H9 (cell line): ENCODE measurements at regions not wholly inside any gene's neighbourhood (a gene's known extent, or its start where the extent isn't known, plus 50 kb on each side); places are given as distances from the start of the nearest gene placed in this dataset.

ENCODE experiments used
- DNase-seq: peaks from one replicate; pipeline ENCODE4 v3.0.0-alpha.2; 2017
- H2AFZ ChIP-seq: one replicate; pipeline ENCODE4 v1.6.1; 2013; ENCODE audit warnings: mild to moderate bottlenecking, low read length, control low read depth, moderate library complexity
- H2AK5ac ChIP-seq: 2 replicates; pipeline ENCODE4 v1.6.1; 2013; ENCODE audit warnings: low read length, control low read depth, mixed read lengths; ENCODE audit not compliant: insufficient read length
- H2BK120ac ChIP-seq: one replicate; pipeline ENCODE4 v1.6.1; 2013; ENCODE audit warnings: low read depth, mild to moderate bottlenecking, low read length, control low read depth, inconsistent platforms; ENCODE audit not compliant: poor library complexity, severe bottlenecking
- H2BK12ac ChIP-seq: 2 replicates; pipeline ENCODE4 v1.6.1; 2013; ENCODE audit warnings: low read length, control low read depth, mixed read lengths, low read depth; ENCODE audit not compliant: insufficient read length
- H2BK15ac ChIP-seq: 2 replicates; pipeline ENCODE4 v1.6.1; 2013; ENCODE audit warnings: low read depth, low read length, control low read depth
- H2BK20ac ChIP-seq: one replicate; pipeline ENCODE4 v1.6.1; 2013; ENCODE audit warnings: low read depth, mild to moderate bottlenecking, low read length, control low read depth, inconsistent platforms; ENCODE audit not compliant: poor library complexity, severe bottlenecking
- H2BK5ac ChIP-seq: 2 replicates; pipeline ENCODE4 v1.6.1; 2013; ENCODE audit warnings: low read length, control low read depth, mixed read lengths; ENCODE audit not compliant: insufficient read length
- H3K14ac ChIP-seq: 2 replicates; pipeline ENCODE4 v1.6.1; 2013; ENCODE audit warnings: low read length, control low read depth; ENCODE audit not compliant: insufficient read depth
- H3K18ac ChIP-seq: 2 replicates; pipeline ENCODE4 v1.6.1; 2013; ENCODE audit warnings: low read depth, mild to moderate bottlenecking, mixed read lengths, low read length, control low read depth; ENCODE audit not compliant: insufficient read length
- H3K23ac ChIP-seq: 2 replicates; pipeline ENCODE4 v1.6.1; 2013; ENCODE audit warnings: low read length, control low read depth, mixed read lengths, low read depth; ENCODE audit not compliant: insufficient read length
- H3K23me2 ChIP-seq: 2 replicates; pipeline ENCODE4 v1.6.1; 2013; ENCODE audit warnings: low read depth, mild to moderate bottlenecking, mixed read lengths, low read length, control low read depth; ENCODE audit not compliant: insufficient read length, poor library complexity, severe bottlenecking
- H3K27ac ChIP-seq: 2 replicates; pipeline ENCODE4 v1.5.1; 2013; ENCODE audit warnings: low read length, control low read depth, mixed read lengths, low read depth; ENCODE audit not compliant: insufficient read length
- H3K27me3 ChIP-seq: 2 replicates; pipeline ENCODE4 v1.6.1; 2013; ENCODE audit warnings: low read length, control low read depth, inconsistent platforms; ENCODE audit not compliant: insufficient read depth
- H3K4ac ChIP-seq: 2 replicates; pipeline ENCODE4 v1.6.1; 2013; ENCODE audit warnings: low read depth, mild to moderate bottlenecking, control low read depth, inconsistent platforms, low read length, moderate library complexity
- H3K4me1 ChIP-seq: 2 replicates; pipeline ENCODE4 v1.6.1; 2013; ENCODE audit warnings: low read length, control low read depth, inconsistent platforms; ENCODE audit not compliant: insufficient read depth
- H3K4me2 ChIP-seq: 2 replicates; pipeline ENCODE4 v1.6.1; 2013; ENCODE audit warnings: low read length, control low read depth, mixed read lengths; ENCODE audit not compliant: insufficient read length, insufficient read depth
- H3K56ac ChIP-seq: 2 replicates; pipeline ENCODE4 v1.6.1; 2013; ENCODE audit warnings: low read depth, mild to moderate bottlenecking, mixed read lengths, low read length, control low read depth; ENCODE audit not compliant: insufficient read length
- H3K79me1 ChIP-seq: 2 replicates; pipeline ENCODE4 v1.6.1; 2013; ENCODE audit warnings: low read depth, mild to moderate bottlenecking, moderate library complexity, low read length, control low read depth, inconsistent platforms; ENCODE audit not compliant: insufficient read depth, poor library complexity, severe bottlenecking
- H3K79me2 ChIP-seq: 2 replicates; pipeline ENCODE4 v1.6.1; 2013; ENCODE audit warnings: low read length, control low read depth, inconsistent platforms; ENCODE audit not compliant: insufficient read depth
- H3K9ac ChIP-seq: 2 replicates; pipeline ENCODE4 v1.6.1; 2013; ENCODE audit warnings: low read length, control low read depth, mixed read lengths; ENCODE audit not compliant: insufficient read length; ENCODE audit errors: extremely low read depth
- H3K9me3 ChIP-seq: one replicate; pipeline ENCODE4 v1.6.1; 2013; ENCODE audit warnings: low read depth, low read length, inconsistent platforms; ENCODE audit not compliant: control insufficient read depth
- H3T11ph ChIP-seq: one replicate; pipeline ENCODE4 v1.6.1; 2013; ENCODE audit warnings: mild to moderate bottlenecking, low read length, control low read depth, inconsistent platforms
- H4K20me1 ChIP-seq: one replicate; pipeline ENCODE4 v1.6.1; 2013; ENCODE audit not compliant: control insufficient read depth, insufficient read length, insufficient read depth
- H4K5ac ChIP-seq: 2 replicates; pipeline ENCODE4 v1.6.1; 2013; ENCODE audit warnings: low read depth, mild to moderate bottlenecking, mixed read lengths, low read length, control low read depth; ENCODE audit not compliant: insufficient read length
- H4K8ac ChIP-seq: replicated peaks from 2 replicates; pipeline ENCODE4 v1.6.1; 2013; ENCODE audit warnings: low read length, control low read depth, mixed read lengths, low read depth; ENCODE audit not compliant: insufficient read length
- H4K91ac ChIP-seq: 2 replicates; pipeline ENCODE4 v1.6.1; 2013; ENCODE audit warnings: low read depth, mild to moderate bottlenecking, moderate library complexity, mixed read lengths, low read length, control low read depth; ENCODE audit not compliant: insufficient read length
- H3K27ac Mint-ChIP-seq, 3 experiments: 2 replicates in 2 of 3; 3 replicates in 1 of 3; pipeline ENCODE4 v1.8.0; 2020 to 2021; ENCODE audit warnings: mixed read lengths in 3 of 3, mild to moderate bottlenecking in 1 of 3, moderate library complexity in 1 of 3
- H3K27me3 Mint-ChIP-seq: 2 replicates; pipeline ENCODE4 v1.8.0; 2021; ENCODE audit warnings: low read depth, mild to moderate bottlenecking, moderate library complexity, mixed read lengths
- H3K36me3 Mint-ChIP-seq, 3 experiments: 2 replicates in 2 of 3; 3 replicates in 1 of 3; pipeline ENCODE4 v1.8.0; 2020 to 2021; ENCODE audit warnings: low read depth in 3 of 3, mixed read lengths in 3 of 3; ENCODE audit not compliant: insufficient read depth in 1 of 3
- H3K4me1 Mint-ChIP-seq, 2 experiments: 2 replicates each; pipeline ENCODE4 v1.8.0; 2020; ENCODE audit warnings: mixed read lengths in 2 of 2
- H3K4me3 Mint-ChIP-seq, 2 experiments: 2 replicates in 1 of 2; 3 replicates in 1 of 2; pipeline ENCODE4 v1.8.0; 2020 to 2021; ENCODE audit warnings: mild to moderate bottlenecking in 2 of 2, mixed read lengths in 2 of 2, moderate library complexity in 1 of 2
- H3K9me3 Mint-ChIP-seq, 2 experiments: 2 replicates in 1 of 2; 3 replicates in 1 of 2; pipeline ENCODE4 v1.8.0; 2020; ENCODE audit warnings: mild to moderate bottlenecking in 2 of 2, mixed read lengths in 2 of 2, moderate library complexity in 1 of 2
- WGBS: extraction: QIAGEN DNeasy Blood & Tissue Kit; methylation state at CpG from one replicate; pipeline ENCODE4 v1.1.7; 2013; ENCODE audit warnings: missing lambda C conversion rate, low lambda C conversion rate, mixed read lengths; ENCODE audit not compliant: insufficient read length; ENCODE audit errors: extremely low coverage; 5-methylcytosine and 5-hydroxymethylcytosine counted together
- TF ChIP-seq, protein P1 (sequence below): fragments of 200-600 bp; sonication (generic); conservative IDR thresholded peaks from 3 replicates; pipeline ENCODE4 v1.8.0; 2021; ENCODE audit warnings: antibody characterized with exemption, mild to moderate bottlenecking

DNA sequence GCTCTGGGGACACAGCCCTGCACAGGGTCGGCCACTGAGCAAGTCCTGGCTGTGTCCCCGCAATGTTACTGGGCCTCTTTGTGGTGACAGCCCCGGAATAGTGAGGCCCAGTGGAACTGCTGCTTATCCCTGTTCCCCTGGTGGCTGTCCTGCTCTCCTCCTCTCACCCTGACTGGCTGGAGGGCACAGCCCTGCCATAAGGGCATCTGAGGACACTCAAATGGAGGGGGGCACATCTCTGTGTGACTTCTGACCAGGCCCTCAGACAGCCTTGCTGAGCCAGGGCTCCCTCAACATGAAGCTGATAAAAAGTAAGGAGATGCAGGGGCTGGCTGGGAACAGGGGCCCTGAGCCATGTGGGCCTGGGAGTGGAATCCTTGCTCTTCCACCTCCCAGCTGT, 127.4 kb upstream of the ATP2B2 start:
- no peak overlapping the region for H3K23ac ChIP-seq
- no peak overlapping the region for H2BK5ac ChIP-seq
- H3K4me1 ChIP-seq = peaks cover under 1% of the 10 kb centered on the region; the same call in 1 of the 2 replicates
- no CpG with 5 or more reads among the region's 3 CpGs for WGBS
- H2AFZ ChIP-seq = no peak overlapping the region
- H4K5ac ChIP-seq = no peak overlapping the region
- no peak overlapping the region for H3K4me2 ChIP-seq
- no peak overlapping the region for H2BK20ac ChIP-seq
- H4K91ac ChIP-seq = no peak overlapping the region
- no peaks in the 10 kb centered on the region for H3K9me3 ChIP-seq
- no peak overlapping the region for H3K14ac ChIP-seq
- H3K79me1 ChIP-seq = no peaks in the 10 kb centered on the region
- no peak overlapping the region for H3K4ac ChIP-seq
- Mint-ChIP-seq H3K9me3 (peaks cover 5 to 7% of the 10 kb centered on the region in 2 experiments), H3K4me1 (peaks cover 7 to 8% of the 10 kb centered on the region in 2 experiments), H3K27ac (no peak overlapping the region; a peak in 1 of 7 replicates), H3K36me3 (peaks cover 0 to 2% (median 0%) of the 10 kb centered on the region in 3 experiments; a peak in 2 of 7 replicates), H3K27me3 (peaks cover 8% of the 10 kb centered on the region), H3K4me3 (no peak overlapping the region)
- H3K18ac ChIP-seq = no peak overlapping the region
- no peaks in the 10 kb centered on the region for H3K23me2 ChIP-seq
- H3K79me2 ChIP-seq = no peaks in the 10 kb centered on the region
- no peak overlapping the region for H3K27ac ChIP-seq
- H2BK120ac ChIP-seq = no peak overlapping the region
- H3T11ph ChIP-seq = no peak overlapping the region
- no peak for DNase-seq
- no peaks in the 10 kb centered on the region for H3K27me3 ChIP-seq
- no peak overlapping the region for H2BK15ac ChIP-seq
- no peak overlapping the region for H2AK5ac ChIP-seq
- no peak overlapping the region for H2BK12ac ChIP-seq
- no peaks in the 10 kb centered on the region for H4K20me1 ChIP-seq
- H4K8ac ChIP-seq = no peak overlapping the region
- no peak overlapping the region for H3K56ac ChIP-seq
- TF ChIP-seq, protein P1, sequence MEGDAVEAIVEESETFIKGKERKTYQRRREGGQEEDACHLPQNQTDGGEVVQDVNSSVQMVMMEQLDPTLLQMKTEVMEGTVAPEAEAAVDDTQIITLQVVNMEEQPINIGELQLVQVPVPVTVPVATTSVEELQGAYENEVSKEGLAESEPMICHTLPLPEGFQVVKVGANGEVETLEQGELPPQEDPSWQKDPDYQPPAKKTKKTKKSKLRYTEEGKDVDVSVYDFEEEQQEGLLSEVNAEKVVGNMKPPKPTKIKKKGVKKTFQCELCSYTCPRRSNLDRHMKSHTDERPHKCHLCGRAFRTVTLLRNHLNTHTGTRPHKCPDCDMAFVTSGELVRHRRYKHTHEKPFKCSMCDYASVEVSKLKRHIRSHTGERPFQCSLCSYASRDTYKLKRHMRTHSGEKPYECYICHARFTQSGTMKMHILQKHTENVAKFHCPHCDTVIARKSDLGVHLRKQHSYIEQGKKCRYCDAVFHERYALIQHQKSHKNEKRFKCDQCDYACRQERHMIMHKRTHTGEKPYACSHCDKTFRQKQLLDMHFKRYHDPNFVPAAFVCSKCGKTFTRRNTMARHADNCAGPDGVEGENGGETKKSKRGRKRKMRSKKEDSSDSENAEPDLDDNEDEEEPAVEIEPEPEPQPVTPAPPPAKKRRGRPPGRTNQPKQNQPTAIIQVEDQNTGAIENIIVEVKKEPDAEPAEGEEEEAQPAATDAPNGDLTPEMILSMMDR = no peak
- H3K9ac ChIP-seq = no peak overlapping the region
